Activated naive CD4-positive, alpha-beta T cell (primary cell): ENCODE measurements at regions not wholly inside any gene's neighbourhood (a gene's known extent, or its start where the extent isn't known, plus 50 kb on each side); places are given as distances from the start of the nearest gene placed in this dataset.

Experiments used
- DNase-seq, 4 experiments: peaks; one replicate each; lab custom pipeline; 2025; lab: John Stamatoyannopoulos, UW

- no peak for DNase-seq
These were observed 85.6 kb downstream of the SNAPC1 start for GRCh38 chr14:61847861-61848260.

- no peak for DNase-seq
These were observed 92.7 kb downstream of the SNAPC1 start for GRCh38 chr14:61854898-61855297.

- DNase-seq: peak in 3 of 4 experiments; percentile 30 to 48 (median 45)
These were observed 98.2 kb downstream of the SNAPC1 start for GRCh38 chr14:61860294-61860918.

GRCh38 chr14:61861320-61861865 is 99.2 kb downstream of the SNAPC1 start:
- DNase-seq: no peak

- no peak for DNase-seq
These were observed 102.2 kb downstream of the SNAPC1 start for GRCh38 chr14:61864329-61864898.

- no peak for DNase-seq
These were observed 105.0 kb downstream of the SNAPC1 start for GRCh38 chr14:61866932-61867920.

GRCh38 chr14:61868846-61869245 is 106.6 kb downstream of the SNAPC1 start:
- DNase-seq: no peak

- DNase-seq: no peak
These were observed 107.9 kb downstream of the SNAPC1 start for GRCh38 chr14:61870163-61870562.

GRCh38 chr14:61872452-61872851 is 110.2 kb downstream of the SNAPC1 start:
- DNase-seq: no peak

GRCh38 chr14:61875483-61875882 is 113.3 kb downstream of the SNAPC1 start:
- no peak for DNase-seq

- no peak for DNase-seq
These were observed 114.3 kb downstream of the SNAPC1 start for GRCh38 chr14:61876362-61877034.

- DNase-seq: no peak
These were observed 114.8 kb downstream of the SNAPC1 start for GRCh38 chr14:61877035-61877390.

- DNase-seq: no peak
These were observed 115.5 kb downstream of the SNAPC1 start for GRCh38 chr14:61877768-61878167.

GRCh38 chr14:61878931-61879330 is 116.7 kb downstream of the SNAPC1 start:
- no peak for DNase-seq

- DNase-seq: no peak
These were observed 118.8 kb downstream of the SNAPC1 start for GRCh38 chr14:61881046-61881445.

- DNase-seq: no peak
These were observed 122.5 kb downstream of the SNAPC1 start for GRCh38 chr14:61884711-61885110.

- DNase-seq: no peak
These were observed 123.2 kb downstream of the SNAPC1 start for GRCh38 chr14:61885203-61885961.

- no peak for DNase-seq
These were observed 125.4 kb downstream of the SNAPC1 start for GRCh38 chr14:61887628-61888027.

GRCh38 chr14:61889914-61890351 is 127.7 kb downstream of the SNAPC1 start:
- DNase-seq: no peak

- DNase-seq: no peak
These were observed 128.9 kb downstream of the SNAPC1 start for GRCh38 chr14:61891170-61891569.

GRCh38 chr14:61891810-61892209 is 129.6 kb downstream of the SNAPC1 start:
- no peak for DNase-seq
